ENCODE measurements at regions not wholly inside any gene's neighbourhood (a gene's known extent, or its start where the extent isn't known, plus 50 kb on each side); places are given as distances from the start of the nearest gene placed in this dataset.

GRCh38 chr2:221777119-221777518 lies 205.0 kb upstream of the EPHA4 start:
- H3K27me3 Mint-ChIP-seq (ENCODE audit: insufficient read depth, unreplicated experiment) = no peaks in the 10 kb centered on the region
- Histone ChIP-seq H3K4me3 (ENCODE audit: low read depth, low read length) (no peak overlapping the region), H3K9me3 (no peaks in the 10 kb centered on the region), H3K4me1 (peaks cover 29% of the 10 kb centered on the region), H3K27me3 (replicated peaks; ENCODE audit: control insufficient read depth, insufficient read depth, low read length) (no peaks in the 10 kb centered on the region), H3K36me3 (ENCODE audit: control insufficient read depth, insufficient read depth, low read length) (no peaks in the 10 kb centered on the region)
- POLR2A ChIA-PET = no interaction called here
- BruUV-seq (replicated peaks) = no TSS peak
- peaks cover 10% of the 10 kb centered on the region for H3K4me1 Mint-ChIP-seq (ENCODE audit: low read depth, unreplicated experiment)
- CTCF ChIA-PET = no interaction called here
- no peak overlapping the region for H3K4me3 Mint-ChIP-seq (ENCODE audit: unreplicated experiment)
- no peak for TF ChIP-seq CTCF (IDR thresholded peaks at IDR 0.05; ENCODE audit: insufficient read depth in 1 of 2, low read depth in 1 of 2, low read length in 1 of 2, severe bottlenecking in 1 of 2, unreplicated experiment in 1 of 2)
- DNase-seq = no peak
- no peaks in the 10 kb centered on the region for H3K36me3 Mint-ChIP-seq (ENCODE audit: insufficient read depth, unreplicated experiment)
- no peaks in the 10 kb centered on the region for H3K9me3 Mint-ChIP-seq (ENCODE audit: unreplicated experiment)
- no peak overlapping the region for H3K27ac Mint-ChIP-seq (ENCODE audit: unreplicated experiment)
- intact Hi-C loops (cut with micrococcal nuclease; ENCODE audit: unreplicated experiment) = no loop called here

- Histone ChIP-seq H3K27me3 (replicated peaks; ENCODE audit: control insufficient read depth, insufficient read depth, low read length) (no peaks in the 10 kb centered on the region), H3K9me3 (no peaks in the 10 kb centered on the region), H3K4me3 (ENCODE audit: low read depth, low read length) (no peak overlapping the region), H3K36me3 (ENCODE audit: control insufficient read depth, insufficient read depth, low read length) (no peaks in the 10 kb centered on the region), H3K4me1 (peaks cover 13% of the 10 kb centered on the region)
- H3K27ac Mint-ChIP-seq (ENCODE audit: unreplicated experiment) = no peak overlapping the region
- no peaks in the 10 kb centered on the region for H3K9me3 Mint-ChIP-seq (ENCODE audit: unreplicated experiment)
- CTCF ChIA-PET = no interaction called here
- POLR2A ChIA-PET = no interaction called here
- intact Hi-C loops (cut with micrococcal nuclease; ENCODE audit: unreplicated experiment) = no loop called here
- H3K36me3 Mint-ChIP-seq (ENCODE audit: insufficient read depth, unreplicated experiment) = no peaks in the 10 kb centered on the region
- no peaks in the 10 kb centered on the region for H3K27me3 Mint-ChIP-seq (ENCODE audit: insufficient read depth, unreplicated experiment)
- BruUV-seq (replicated peaks) = no TSS peak
- peaks cover 3% of the 10 kb centered on the region for H3K4me1 Mint-ChIP-seq (ENCODE audit: low read depth, unreplicated experiment)
- no peak for TF ChIP-seq CTCF (IDR thresholded peaks at IDR 0.05; ENCODE audit: insufficient read depth in 1 of 2, low read depth in 1 of 2, low read length in 1 of 2, severe bottlenecking in 1 of 2, unreplicated experiment in 1 of 2)
- no peak overlapping the region for H3K4me3 Mint-ChIP-seq (ENCODE audit: unreplicated experiment)
- DNase-seq = no peak
These were observed 203.0 kb upstream of the EPHA4 start for GRCh38 chr2:221775096-221775495.

- Mint-ChIP-seq H3K27ac (ENCODE audit: unreplicated experiment) (no peak overlapping the region), H3K9me3 (ENCODE audit: unreplicated experiment) (no peaks in the 10 kb centered on the region), H3K4me1 (ENCODE audit: low read depth, unreplicated experiment) (no peaks in the 10 kb centered on the region), H3K4me3 (ENCODE audit: unreplicated experiment) (no peak overlapping the region), H3K36me3 (ENCODE audit: insufficient read depth, unreplicated experiment) (no peaks in the 10 kb centered on the region), H3K27me3 (ENCODE audit: insufficient read depth, unreplicated experiment) (no peaks in the 10 kb centered on the region)
- no peak for TF ChIP-seq CTCF (IDR thresholded peaks at IDR 0.05; ENCODE audit: insufficient read depth in 1 of 2, low read depth in 1 of 2, low read length in 1 of 2, severe bottlenecking in 1 of 2, unreplicated experiment in 1 of 2)
- intact Hi-C loops (cut with micrococcal nuclease; ENCODE audit: unreplicated experiment) = no loop called here
- no peaks in the 10 kb centered on the region for H3K36me3 ChIP-seq (ENCODE audit: control insufficient read depth, insufficient read depth, low read length)
- peaks cover 5% of the 10 kb centered on the region for H3K4me1 ChIP-seq
- no TSS peak for BruUV-seq (replicated peaks)
- DNase-seq = no peak
- H3K9me3 ChIP-seq = no peaks in the 10 kb centered on the region
- H3K27me3 ChIP-seq (replicated peaks; ENCODE audit: control insufficient read depth, insufficient read depth, low read length) = no peaks in the 10 kb centered on the region
- ChIA-PET CTCF (no interaction called here), POLR2A (no interaction called here)
- H3K4me3 ChIP-seq (ENCODE audit: low read depth, low read length) = no peak overlapping the region
These were observed 202.0 kb upstream of the EPHA4 start for GRCh38 chr2:221774136-221774535.
